ENCODE measurements at regions not wholly inside any gene's neighbourhood (a gene's known extent, or its start where the extent isn't known, plus 50 kb on each side); places are given as distances from the start of the nearest gene placed in this dataset.

DNA sequence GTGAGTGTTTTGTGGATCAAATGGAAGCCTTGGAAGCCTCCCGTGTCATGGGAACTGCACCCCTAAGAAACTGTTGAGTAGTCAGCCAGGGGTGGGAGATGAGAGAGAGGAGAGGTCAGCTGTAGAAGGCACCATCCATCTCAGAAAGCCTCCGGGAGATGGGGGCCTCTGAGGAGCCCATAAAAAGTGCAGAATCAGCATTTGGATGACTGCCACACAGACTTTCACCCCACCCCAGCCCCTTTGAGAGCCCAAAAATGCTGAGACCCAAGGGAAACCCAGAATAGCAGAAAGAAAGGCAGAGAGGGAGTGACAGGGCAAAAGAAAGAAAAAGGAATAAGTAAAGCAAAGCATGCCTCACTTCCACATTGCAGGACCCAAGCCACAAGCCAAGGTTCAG, 443.1 kb upstream of the ZEB2 start:
- DNase-seq (ENCODE audit: low spot score in 2 of 2), result no peak
- TF ChIP-seq POLR2AphosphoS5 (IDR thresholded peaks at IDR 0.05) (no peak), CTCF (IDR thresholded peaks at IDR 0.05) (no peak), POLR2A (IDR thresholded peaks at IDR 0.05) (no peak)
- Histone ChIP-seq H3K4me1 (no peaks in the 10 kb centered on the region), H3K9me3 (peaks cover 0 to 16% of the 10 kb centered on the region in 2 donors), H3K4me3 (no peak overlapping the region), H3K27ac (no peak overlapping the region), H3K36me3 (no peaks in the 10 kb centered on the region), H3K27me3 (no peaks in the 10 kb centered on the region)
- intact Hi-C loops (cut with DNase I; ENCODE audit: low total_unique reads), result no loop called here

GRCh38 chr2:144959416-144959815, 439.5 kb upstream of the ZEB2 start:
- intact Hi-C loops (cut with DNase I; ENCODE audit: low total_unique reads), result no loop called here
- no peak for TF ChIP-seq POLR2A (IDR thresholded peaks at IDR 0.05)
- no peak for TF ChIP-seq CTCF (IDR thresholded peaks at IDR 0.05)
- no peak for TF ChIP-seq POLR2AphosphoS5 (IDR thresholded peaks at IDR 0.05)
- no peak for DNase-seq (ENCODE audit: low spot score in 2 of 2)
- no peaks in the 10 kb centered on the region for H3K36me3 ChIP-seq
- no peaks in the 10 kb centered on the region for H3K4me1 ChIP-seq
- no peak overlapping the region for H3K27ac ChIP-seq
- H3K27me3 ChIP-seq, result no peaks in the 10 kb centered on the region
- peaks cover 0 to 1% of the 10 kb centered on the region in 2 donors for H3K9me3 ChIP-seq
- no peak overlapping the region for H3K4me3 ChIP-seq

- Histone ChIP-seq H3K36me3 (no peaks in the 10 kb centered on the region), H3K9me3 (no peaks in the 10 kb centered on the region), H3K4me1 (no peaks in the 10 kb centered on the region), H3K27me3 (no peaks in the 10 kb centered on the region), H3K4me3 (no peak overlapping the region), H3K27ac (no peak overlapping the region)
- TF ChIP-seq POLR2A (IDR thresholded peaks at IDR 0.05) (no peak), CTCF (IDR thresholded peaks at IDR 0.05) (no peak), POLR2AphosphoS5 (IDR thresholded peaks at IDR 0.05) (no peak)
- intact Hi-C loops (cut with DNase I; ENCODE audit: low total_unique reads), result no loop called here
- no peak for DNase-seq (ENCODE audit: low spot score in 2 of 2)
Observed at GRCh38 chr2:144950899-144951560, 431.1 kb upstream of the ZEB2 start.

GRCh38 chr2:144948205-144948855, 428.4 kb upstream of the ZEB2 start:
- TF ChIP-seq POLR2A (IDR thresholded peaks at IDR 0.05) (no peak), CTCF (IDR thresholded peaks at IDR 0.05) (no peak), POLR2AphosphoS5 (IDR thresholded peaks at IDR 0.05) (no peak)
- no peaks in the 10 kb centered on the region for H3K9me3 ChIP-seq

DNA sequence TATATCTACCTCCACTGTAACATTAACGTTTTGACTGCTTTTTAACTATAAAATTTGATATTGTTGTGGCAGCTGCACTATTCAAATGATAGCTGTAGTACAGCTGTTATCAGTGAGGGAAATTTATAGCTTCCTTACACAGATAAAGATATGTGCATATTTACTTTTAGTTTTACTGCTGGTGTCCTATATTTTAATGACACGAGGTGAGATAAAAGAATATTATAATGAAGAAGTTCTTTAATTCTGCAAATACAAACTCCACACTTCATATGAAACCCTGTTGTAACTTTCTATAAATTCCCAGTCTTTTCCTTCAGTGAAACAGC, 427.8 kb upstream of the ZEB2 start:
- TF ChIP-seq CTCF (IDR thresholded peaks at IDR 0.05) (no peak), POLR2AphosphoS5 (IDR thresholded peaks at IDR 0.05) (no peak), POLR2A (IDR thresholded peaks at IDR 0.05) (no peak)

More at GRCh38 chr2:144948205-144948855, 428.4 kb upstream of the ZEB2 start:
- no peaks in the 10 kb centered on the region for H3K27me3 ChIP-seq
- no peaks in the 10 kb centered on the region for H3K4me1 ChIP-seq
- no peaks in the 10 kb centered on the region for H3K36me3 ChIP-seq
- DNase-seq (ENCODE audit: low spot score in 2 of 2), result no peak
- H3K27ac ChIP-seq, result no peak overlapping the region
- H3K4me3 ChIP-seq, result no peak overlapping the region
- intact Hi-C loops (cut with DNase I; ENCODE audit: low total_unique reads), result no loop called here

More for the DNA sequence above, 427.8 kb upstream of the ZEB2 start:
- intact Hi-C loops (cut with DNase I; ENCODE audit: low total_unique reads), result no loop called here
- H3K27me3 ChIP-seq, result no peaks in the 10 kb centered on the region
- H3K27ac ChIP-seq, result no peak overlapping the region
- DNase-seq (ENCODE audit: low spot score in 2 of 2), result no peak
- no peaks in the 10 kb centered on the region for H3K4me1 ChIP-seq
- H3K9me3 ChIP-seq, result no peaks in the 10 kb centered on the region
- H3K4me3 ChIP-seq, result no peak overlapping the region
- H3K36me3 ChIP-seq, result no peaks in the 10 kb centered on the region
